OCI-M1 (cell line): ENCODE measurements at regions not wholly inside any gene's neighbourhood (a gene's known extent, or its start where the extent isn't known, plus 50 kb on each side); places are given as distances from the start of the nearest gene placed in this dataset.

Source experiments
- DNase-seq: peaks from one replicate; lab custom pipeline; 2025; lab: John Stamatoyannopoulos, UW

DNA sequence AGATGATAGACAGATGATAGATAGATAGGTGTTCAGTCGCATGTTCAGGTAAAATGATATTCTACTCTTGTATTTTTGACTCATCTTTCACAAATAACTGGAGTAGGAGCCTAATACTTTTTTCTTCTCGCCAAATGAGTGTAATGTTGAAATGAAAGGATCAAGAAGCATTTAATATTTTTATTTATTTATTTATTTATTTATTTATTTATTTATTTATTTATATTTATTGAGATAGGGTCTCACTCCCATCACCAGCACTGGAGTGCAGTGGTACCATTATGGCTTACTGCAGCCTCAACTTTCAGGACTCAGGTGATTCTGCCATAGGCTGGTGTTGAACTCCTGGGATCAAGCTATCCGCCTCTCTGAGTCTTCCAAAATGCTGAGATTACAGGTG is 298.8 kb downstream of the KCNC2 start:
- no peak for DNase-seq

DNA sequence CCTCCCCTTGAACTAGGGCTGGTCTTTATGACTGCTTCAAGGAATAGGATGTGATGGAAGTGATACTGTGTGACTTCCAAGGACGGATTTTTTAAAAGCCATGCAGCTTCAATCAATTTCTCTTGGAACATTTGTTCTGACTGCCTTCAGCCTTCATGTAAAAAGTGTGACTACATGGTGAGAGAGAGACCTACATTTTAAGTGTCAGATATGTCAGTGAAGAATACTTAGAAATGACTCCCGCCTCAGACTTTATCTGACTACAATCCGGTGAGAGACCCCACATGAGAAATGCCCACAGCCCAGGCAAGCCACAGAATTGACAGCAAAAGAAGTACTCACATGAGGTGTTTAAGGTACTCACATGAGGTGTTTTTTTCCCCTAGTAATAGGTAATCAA is 295.3 kb downstream of the KCNC2 start:
- no peak for DNase-seq

GRCh38 chr12:74915718-74916117 is 293.9 kb downstream of the KCNC2 start:
- no peak for DNase-seq

- no peak for DNase-seq
Observed at GRCh38 chr12:74917743-74918142, 291.9 kb downstream of the KCNC2 start.

- no peak for DNase-seq
Observed at GRCh38 chr12:74918291-74918690, 291.3 kb downstream of the KCNC2 start.

DNA sequence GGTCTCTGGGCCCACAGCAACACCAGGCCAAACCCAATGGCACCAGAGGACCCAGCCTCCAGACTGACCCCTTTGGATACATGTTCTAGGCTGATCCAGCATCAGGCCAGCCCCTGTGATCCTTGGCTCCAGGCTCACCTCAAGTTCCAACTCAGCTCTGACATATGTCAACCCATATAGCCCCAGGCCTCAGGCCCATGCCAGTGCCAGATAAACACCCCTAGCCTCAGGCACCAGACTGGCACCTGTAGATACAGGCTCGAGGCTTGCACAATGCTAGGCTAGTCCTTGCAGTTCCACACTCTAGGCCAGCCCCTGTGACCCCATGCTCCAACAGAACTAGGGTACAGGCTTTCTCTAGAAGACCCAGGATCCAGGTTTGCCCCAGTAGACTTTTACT is 287.5 kb downstream of the KCNC2 start:
- DNase-seq: no peak

DNA sequence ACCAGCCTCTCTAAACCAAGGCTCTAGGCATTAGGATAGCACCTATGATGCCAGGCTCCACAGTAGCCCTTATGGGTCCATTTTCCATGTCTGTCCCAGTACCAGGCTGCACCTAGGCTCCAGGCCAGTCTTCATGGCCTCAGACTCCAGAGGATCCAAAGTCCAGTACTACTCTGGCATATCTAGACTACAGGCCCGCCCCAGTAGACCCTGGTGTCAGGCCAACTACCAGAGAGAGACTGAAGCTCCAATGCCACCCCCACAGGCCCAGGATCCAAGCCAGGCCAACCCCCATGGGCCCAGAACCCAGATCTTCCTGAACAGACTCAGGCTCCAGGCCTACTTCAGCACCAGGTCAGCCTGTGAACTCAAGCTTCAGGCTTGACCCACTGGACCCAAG is 287.0 kb downstream of the KCNC2 start:
- DNase-seq: no peak

DNA sequence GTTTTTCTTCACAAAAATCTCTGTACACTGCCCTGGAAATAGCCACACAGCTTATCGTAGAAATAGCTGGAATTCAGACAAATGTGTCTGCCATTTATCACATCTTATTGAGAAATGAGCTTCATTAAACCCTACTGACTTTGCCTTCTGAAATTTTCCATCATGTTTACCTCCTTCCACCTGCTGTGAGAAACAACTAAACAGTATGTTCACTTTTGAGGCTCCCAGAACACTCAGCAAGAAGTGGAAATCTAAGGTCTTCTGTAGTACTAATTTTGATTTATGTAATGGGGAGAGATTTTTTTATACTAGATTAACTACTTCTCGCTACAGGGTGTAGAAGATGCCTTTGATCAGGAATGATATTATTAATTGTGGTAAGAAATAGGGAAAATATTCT is 268.0 kb downstream of the KCNC2 start:
- no peak for DNase-seq

DNA sequence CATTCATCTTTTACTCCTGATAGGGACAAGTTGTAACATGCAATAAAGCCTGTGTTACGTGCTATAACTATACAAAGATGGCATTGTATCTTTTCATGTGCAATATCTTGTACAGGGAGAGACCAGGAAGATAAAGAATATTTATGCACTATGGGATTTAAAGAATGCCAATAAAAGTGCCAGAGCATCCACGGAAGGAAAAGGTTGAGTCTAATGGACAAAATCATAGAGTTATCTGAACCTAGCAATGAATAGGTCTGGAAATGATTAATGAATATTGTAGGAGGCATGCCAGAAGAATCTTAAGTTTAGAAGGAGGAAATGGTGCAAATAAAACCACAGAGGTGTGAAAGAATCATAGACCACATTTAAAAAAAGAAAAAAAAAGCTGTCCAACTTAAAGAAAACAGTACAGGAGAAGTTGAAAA is 263.9 kb downstream of the KCNC2 start:
- no peak for DNase-seq

- DNase-seq: no peak
Observed at GRCh38 chr12:74953697-74954096, 255.9 kb downstream of the KCNC2 start.

- no peak for DNase-seq
Observed at GRCh38 chr12:74957231-74957630, 252.4 kb downstream of the KCNC2 start.

- DNase-seq: no peak
Observed at GRCh38 chr12:74957634-74958033, 252.0 kb downstream of the KCNC2 start.

GRCh38 chr12:74959657-74960056 is 250.0 kb downstream of the KCNC2 start:
- DNase-seq: no peak

- no peak for DNase-seq
Observed at GRCh38 chr12:74963304-74963703, 246.3 kb downstream of the KCNC2 start.

GRCh38 chr12:74963867-74964331 is 245.7 kb downstream of the KCNC2 start:
- no peak for DNase-seq

DNA sequence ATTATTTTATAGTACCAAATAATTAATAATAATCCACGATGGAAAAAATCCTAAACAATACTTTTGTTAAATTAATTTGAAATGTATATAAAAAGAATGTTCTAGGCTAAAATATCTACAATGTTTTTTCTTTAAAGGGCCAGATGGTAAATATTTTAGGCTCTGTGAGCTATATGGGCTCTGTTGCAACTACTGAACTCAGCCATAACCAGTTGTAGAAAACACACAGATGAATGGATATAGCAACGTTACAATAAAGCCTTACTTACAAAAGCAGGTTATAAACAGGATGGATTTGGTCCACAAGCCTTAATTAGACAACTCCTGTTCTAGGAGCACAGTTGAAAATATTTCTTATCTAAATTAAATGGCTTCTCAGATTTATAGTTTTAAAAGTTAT is 245.2 kb downstream of the KCNC2 start:
- no peak for DNase-seq

DNA sequence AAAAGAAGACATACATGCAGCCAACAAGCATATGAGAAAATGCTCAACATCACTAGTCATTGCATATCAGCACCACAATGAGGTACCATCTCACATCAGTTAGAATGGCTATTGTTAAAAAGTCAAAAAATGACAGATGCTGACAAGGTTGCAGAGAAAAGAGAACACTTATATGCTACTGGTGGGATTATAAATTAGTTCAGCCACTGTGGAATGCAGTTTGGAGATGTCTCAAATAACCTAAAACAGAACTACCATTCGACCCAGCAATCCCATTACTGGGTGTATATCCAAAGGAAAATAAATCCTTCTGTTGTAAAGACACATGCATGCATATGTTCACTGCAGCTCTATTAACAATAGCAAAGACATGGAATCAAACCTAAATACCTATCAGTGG is 238.4 kb downstream of the KCNC2 start:
- DNase-seq: no peak

GRCh38 chr12:74977832-74978481 is 231.7 kb downstream of the KCNC2 start:
- DNase-seq: peak; percentile 14

GRCh38 chr12:74980510-74980909 is 229.1 kb downstream of the KCNC2 start:
- DNase-seq: no peak

- no peak for DNase-seq
Observed at GRCh38 chr12:74981541-74981940, 228.1 kb downstream of the KCNC2 start.

DNA sequence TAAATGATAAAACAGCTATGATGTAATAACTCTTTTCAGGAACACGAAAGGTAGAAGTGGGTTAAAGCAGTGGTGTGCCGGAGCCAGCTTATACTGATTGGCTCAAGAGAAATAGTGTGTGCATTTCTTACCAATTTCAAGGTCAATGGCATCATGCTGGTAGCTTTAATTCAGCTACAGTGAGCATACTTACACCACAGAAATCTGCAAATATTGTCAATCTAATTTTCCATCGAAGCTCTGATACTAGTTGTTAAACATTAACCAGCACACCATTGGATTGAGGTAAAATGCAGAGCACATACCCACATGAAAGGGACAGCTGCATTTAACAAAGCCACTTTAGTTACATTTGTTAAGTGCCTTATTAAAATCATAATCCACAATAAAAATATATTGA is 225.7 kb downstream of the KCNC2 start:
- DNase-seq: no peak

DNA sequence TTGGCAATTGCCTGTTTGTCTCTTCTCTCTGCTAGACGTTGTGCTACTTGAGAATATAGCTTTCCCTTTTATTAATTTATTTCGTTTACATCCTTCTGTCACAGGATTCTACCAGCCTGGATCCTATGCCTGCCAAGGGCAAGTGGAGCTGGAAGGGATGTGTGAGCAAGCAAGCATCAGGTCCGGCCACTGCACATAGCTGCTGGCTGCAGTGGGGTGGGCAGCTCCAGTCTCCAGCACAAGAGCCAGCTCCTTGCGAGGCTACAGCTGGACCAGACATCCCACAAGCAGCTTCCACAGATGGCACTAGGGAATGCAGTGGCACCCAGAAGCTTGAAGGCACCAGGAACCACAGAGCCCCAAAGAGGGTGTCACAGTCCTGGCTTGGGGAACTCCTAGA is 225.0 kb downstream of the KCNC2 start:
- DNase-seq: no peak

DNA sequence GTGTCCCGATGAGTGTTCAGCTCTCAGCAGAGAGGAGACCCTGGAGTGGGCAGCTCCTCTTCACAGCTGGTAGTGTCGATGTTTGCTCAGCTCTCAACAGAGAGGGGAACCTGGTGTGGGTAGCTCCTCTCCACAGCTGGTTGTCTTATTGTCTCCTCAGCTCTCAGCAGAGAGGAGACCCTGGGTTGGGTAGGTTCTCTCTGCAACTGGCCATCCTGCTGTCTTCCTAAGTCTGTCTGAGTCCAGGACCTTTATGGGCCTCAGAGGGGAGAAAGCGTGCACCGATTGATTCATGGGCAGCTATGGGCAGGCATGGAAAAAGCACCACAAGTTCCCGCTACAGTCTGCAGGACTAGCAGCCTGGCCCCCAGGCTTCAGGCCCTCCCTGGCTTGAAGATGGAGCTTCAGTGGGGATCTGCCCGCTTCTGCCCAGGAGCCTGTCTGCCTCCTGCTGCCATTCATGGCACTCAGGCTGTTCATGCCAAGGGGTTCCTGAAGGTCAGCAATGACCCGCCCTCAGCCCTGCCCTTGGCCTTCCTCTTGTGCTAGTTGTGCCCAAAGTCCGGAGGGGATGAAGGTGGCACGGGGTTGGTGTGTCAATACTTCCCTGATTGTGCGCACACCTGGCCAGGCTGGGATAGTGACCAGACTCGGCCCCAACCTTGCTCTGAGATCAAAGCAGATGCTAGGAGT is 224.2 kb downstream of the KCNC2 start:
- no peak for DNase-seq

- DNase-seq: no peak
Observed at GRCh38 chr12:74985986-74986319, 223.7 kb downstream of the KCNC2 start.
